HTR-8/SVneo (cell line): ENCODE measurements at regions not wholly inside any gene's neighbourhood (a gene's known extent, or its start where the extent isn't known, plus 50 kb on each side); places are given as distances from the start of the nearest gene placed in this dataset.

Experiments
- DNase-seq: peaks from one replicate; pipeline ENCODE4 v3.0.0; 2011; ENCODE audit warnings: low spot score, mixed read lengths; ENCODE audit not compliant: insufficient read length
- FAIRE-seq: peaks from 2 replicates; lab custom pipeline; 2011; peaks lifted over from hg19 to GRCh38; lab: Jason Lieb, UNC

- FAIRE-seq (no peak), DNase-seq (no peak)
These were observed 400.3 kb upstream of the SMIM21 start for GRCh38 chr18:75827751-75828287.

- DNase-seq (no peak), FAIRE-seq (no peak)
These were observed 397.2 kb upstream of the SMIM21 start for GRCh38 chr18:75824661-75825060.

- no peak for FAIRE-seq
- DNase-seq = no peak
These were observed 396.0 kb upstream of the SMIM21 start for GRCh38 chr18:75823471-75823870.

GRCh38 chr18:75818383-75818782, 390.9 kb upstream of the SMIM21 start:
- DNase-seq (no peak), FAIRE-seq (no peak)

- no peak for FAIRE-seq
- DNase-seq = no peak
These were observed 388.3 kb upstream of the SMIM21 start for GRCh38 chr18:75815767-75816166.

- DNase-seq = no peak
- no peak for FAIRE-seq
These were observed 385.3 kb upstream of the SMIM21 start for GRCh38 chr18:75812761-75813160.

- DNase-seq (no peak), FAIRE-seq (no peak)
These were observed 383.6 kb upstream of the SMIM21 start for GRCh38 chr18:75810961-75811551.

- FAIRE-seq (no peak), DNase-seq (no peak)
These were observed 383.0 kb upstream of the SMIM21 start for GRCh38 chr18:75810516-75810915.

GRCh38 chr18:75809926-75810255, 382.4 kb upstream of the SMIM21 start:
- DNase-seq (no peak), FAIRE-seq (no peak)

GRCh38 chr18:75809151-75809925, 381.8 kb upstream of the SMIM21 start:
- FAIRE-seq (no peak), DNase-seq (no peak)

GRCh38 chr18:75805265-75805664, 377.8 kb upstream of the SMIM21 start:
- no peak for DNase-seq
- no peak for FAIRE-seq

- no peak for DNase-seq
- FAIRE-seq = no peak
These were observed 375.2 kb upstream of the SMIM21 start for GRCh38 chr18:75802681-75803080.

- DNase-seq (no peak), FAIRE-seq (no peak)
These were observed 373.7 kb upstream of the SMIM21 start for GRCh38 chr18:75801178-75801577.

GRCh38 chr18:75800331-75800648, 372.8 kb upstream of the SMIM21 start:
- no peak for FAIRE-seq
- DNase-seq = no peak

- no peak for FAIRE-seq
- DNase-seq = no peak
These were observed 372.2 kb upstream of the SMIM21 start for GRCh38 chr18:75799449-75800330.

- DNase-seq = no peak
- FAIRE-seq = no peak
These were observed 369.5 kb upstream of the SMIM21 start for GRCh38 chr18:75797046-75797445.

- no peak for FAIRE-seq
- no peak for DNase-seq
These were observed 363.3 kb upstream of the SMIM21 start for GRCh38 chr18:75790796-75791195.

GRCh38 chr18:75790111-75790510, 362.6 kb upstream of the SMIM21 start:
- FAIRE-seq = no peak
- no peak for DNase-seq

- no peak for DNase-seq
- FAIRE-seq = no peak
These were observed 358.3 kb upstream of the SMIM21 start for GRCh38 chr18:75785834-75786233.

- DNase-seq (no peak), FAIRE-seq (no peak)
These were observed 357.7 kb upstream of the SMIM21 start for GRCh38 chr18:75785206-75785605.

- FAIRE-seq (no peak), DNase-seq (no peak)
These were observed 356.9 kb upstream of the SMIM21 start for GRCh38 chr18:75784390-75784789.
